HUDEP-2 (cell line): ENCODE measurements at regions not wholly inside any gene's neighbourhood (a gene's known extent, or its start where the extent isn't known, plus 50 kb on each side); places are given as distances from the start of the nearest gene placed in this dataset.

ENCODE experiments used
- DNase-seq, 76 experiments: peaks; one replicate each; lab custom pipeline; 2025; ENCODE audit not compliant: unreplicated experiment in 76 of 76; lab: John Stamatoyannopoulos, UW

GRCh38 chr22:44615602-44616180 is 86.3 kb upstream of the PRR5 start:
- DNase-seq, result no peak

DNA sequence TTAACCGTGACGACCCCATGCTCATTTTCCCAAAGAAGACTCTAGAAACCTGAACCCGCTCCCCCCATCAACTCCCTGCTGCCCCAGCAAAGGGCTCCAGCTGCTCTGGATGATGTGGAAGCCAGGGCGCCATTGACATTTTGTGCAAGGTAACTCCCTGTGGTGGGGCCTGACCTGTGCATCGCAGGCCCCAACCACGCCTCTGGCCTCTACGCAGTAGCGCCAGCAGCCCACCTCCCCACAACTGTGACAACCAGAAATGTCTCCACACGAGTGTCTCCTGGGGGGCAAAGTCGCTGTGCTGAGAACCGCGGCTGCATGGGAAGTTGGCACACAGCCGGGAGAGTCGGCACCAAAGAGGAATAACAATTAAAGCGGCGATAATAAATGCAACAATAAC is 86.9 kb upstream of the PRR5 start:
- DNase-seq, result no peak

- no peak for DNase-seq
Measured at GRCh38 chr22:44613196-44613595, 88.8 kb upstream of the PRR5 start.

GRCh38 chr22:44611880-44612496 is 90.0 kb upstream of the PRR5 start:
- no peak for DNase-seq

GRCh38 chr22:44610071-44610470 is 91.9 kb upstream of the PRR5 start:
- DNase-seq, result no peak

GRCh38 chr22:44609400-44609988 is 92.5 kb upstream of the PRR5 start:
- DNase-seq, result no peak

- no peak for DNase-seq
Measured at GRCh38 chr22:44608597-44609399, 93.2 kb upstream of the PRR5 start.

DNA sequence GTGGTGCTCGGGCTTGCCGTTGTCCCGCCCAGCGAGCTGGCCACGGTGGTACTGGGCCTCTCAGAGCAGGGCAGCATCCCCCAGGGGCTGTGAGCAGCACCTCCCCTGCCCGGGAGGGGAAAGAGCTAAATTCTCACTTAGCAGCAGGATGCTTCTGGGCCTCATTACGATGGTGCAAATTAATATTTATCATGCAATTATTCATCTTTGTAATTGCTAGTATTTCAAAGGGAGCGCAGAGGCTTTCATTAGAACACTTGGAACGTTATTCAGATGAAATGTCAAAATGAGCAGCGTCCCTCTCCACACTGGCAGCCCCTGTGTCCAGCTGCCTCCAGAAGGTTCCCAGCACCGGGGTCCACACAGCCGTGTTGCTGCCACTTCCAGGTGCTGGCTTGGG is 95.9 kb upstream of the PRR5 start:
- DNase-seq, result no peak

DNA sequence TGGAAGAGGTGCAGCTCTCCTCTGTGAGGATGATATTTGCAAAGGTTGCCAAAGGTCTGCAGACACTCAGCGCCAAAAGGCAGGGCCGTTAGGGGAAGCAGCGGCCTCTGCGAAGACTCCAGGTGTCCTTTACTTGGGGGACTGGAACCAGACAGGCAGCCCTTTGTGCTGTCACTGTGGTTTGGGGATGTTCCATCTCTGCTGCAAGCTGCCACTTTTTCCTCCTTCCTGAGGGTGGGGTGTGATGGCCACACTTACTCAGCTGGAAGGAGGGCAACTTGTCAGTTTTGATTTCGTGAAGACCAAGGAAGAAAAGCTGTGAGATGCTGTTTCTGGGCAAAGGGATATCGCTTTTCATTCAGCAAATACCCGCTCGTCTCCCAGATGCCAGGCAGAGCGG is 96.5 kb upstream of the PRR5 start:
- no peak for DNase-seq

DNA sequence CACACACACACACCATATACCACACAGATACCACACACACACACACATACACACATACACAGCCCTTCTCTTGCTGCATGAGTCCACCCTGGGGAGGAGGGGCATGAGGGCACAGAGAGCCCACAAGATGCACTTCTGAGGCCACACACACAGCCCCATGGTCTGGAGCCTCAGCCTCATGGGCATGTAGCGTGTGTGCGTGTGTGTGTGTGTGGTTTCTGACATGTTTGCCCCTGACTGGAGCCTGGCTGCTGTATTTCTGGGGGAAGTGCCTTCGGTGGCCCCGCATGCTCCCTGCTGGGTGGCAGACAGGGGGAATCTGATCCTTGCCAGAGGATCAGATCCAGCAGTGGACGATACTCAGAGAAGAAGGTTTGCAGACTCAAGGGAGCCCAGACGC is 97.0 kb upstream of the PRR5 start:
- no peak for DNase-seq

GRCh38 chr22:44604455-44604854 is 97.5 kb upstream of the PRR5 start:
- DNase-seq, result no peak

GRCh38 chr22:44603767-44604166 is 98.2 kb upstream of the PRR5 start:
- no peak for DNase-seq

DNA sequence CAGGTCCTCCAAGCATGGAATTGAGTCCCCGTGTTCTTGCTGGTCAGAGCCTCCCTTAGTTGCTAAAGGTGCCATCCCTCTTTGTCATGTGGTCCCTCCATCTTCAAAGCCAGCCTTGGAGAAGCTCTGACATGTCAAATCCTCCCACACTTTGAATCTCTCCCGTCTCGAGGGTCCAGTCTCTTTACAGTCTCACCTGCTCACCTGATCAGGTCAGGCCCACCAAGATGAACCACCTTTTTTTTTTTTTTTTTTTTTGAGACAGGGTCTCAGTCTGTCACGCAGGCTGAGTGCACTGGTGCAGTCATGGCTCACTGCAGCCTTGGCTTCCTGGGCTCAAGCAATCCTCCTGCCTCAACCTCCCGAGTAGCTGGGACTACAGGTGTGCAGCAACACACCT is 100.3 kb upstream of the PRR5 start:
- no peak for DNase-seq

DNA sequence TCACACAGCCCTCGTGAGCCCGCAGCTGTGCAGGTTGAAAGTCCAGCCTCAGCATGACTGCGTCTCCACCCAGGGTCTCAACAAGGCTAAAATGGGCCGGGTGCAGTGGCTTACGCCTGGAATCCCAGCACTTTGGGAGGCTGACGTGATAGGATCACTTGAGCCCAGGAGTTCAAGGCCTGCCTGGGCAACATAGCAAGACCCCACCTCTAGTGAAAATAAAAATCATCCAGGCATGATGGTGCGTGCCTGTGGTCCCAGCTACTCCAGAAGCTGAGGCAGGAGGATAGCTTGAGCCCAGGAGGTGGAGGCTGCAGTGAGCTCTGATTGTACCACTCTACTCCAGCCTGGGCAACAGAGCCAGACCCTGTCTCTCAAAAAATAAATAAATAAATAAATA is 100.8 kb upstream of the PRR5 start:
- no peak for DNase-seq

GRCh38 chr22:44600207-44600785 is 101.7 kb upstream of the PRR5 start:
- DNase-seq, result no peak

DNA sequence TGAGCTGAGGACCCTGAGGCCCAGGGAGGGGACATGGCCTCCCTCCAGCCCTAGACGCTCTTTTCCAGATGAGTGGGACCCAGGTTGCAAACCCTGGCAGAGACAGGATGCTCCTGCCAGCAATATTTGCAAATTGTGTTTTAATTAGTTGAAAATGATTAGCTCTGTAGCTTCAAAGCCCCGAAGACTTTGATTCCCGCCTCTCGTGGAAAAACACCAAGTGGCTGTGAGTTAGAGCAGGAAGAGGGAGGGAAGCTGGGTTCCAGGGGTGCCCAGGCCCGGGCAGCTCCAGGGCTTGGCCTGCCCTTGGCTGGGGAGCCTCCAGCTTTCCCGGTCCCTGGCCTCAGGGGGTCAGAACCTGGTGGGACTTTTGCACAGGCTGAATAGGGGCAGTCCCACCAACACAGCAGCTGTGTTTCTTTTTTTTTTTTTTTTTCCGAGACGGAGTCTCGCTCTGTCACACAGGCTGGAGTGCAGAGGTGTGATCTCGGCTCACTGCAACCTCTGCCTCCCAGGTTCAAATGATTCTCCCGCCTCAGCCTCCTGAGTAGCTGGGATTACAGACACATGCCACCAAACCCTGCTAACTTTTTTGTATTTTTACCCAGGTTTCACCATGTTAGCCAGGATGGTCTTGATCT is 101.6 kb upstream of the RTL6 start:
- DNase-seq, result no peak

DNA sequence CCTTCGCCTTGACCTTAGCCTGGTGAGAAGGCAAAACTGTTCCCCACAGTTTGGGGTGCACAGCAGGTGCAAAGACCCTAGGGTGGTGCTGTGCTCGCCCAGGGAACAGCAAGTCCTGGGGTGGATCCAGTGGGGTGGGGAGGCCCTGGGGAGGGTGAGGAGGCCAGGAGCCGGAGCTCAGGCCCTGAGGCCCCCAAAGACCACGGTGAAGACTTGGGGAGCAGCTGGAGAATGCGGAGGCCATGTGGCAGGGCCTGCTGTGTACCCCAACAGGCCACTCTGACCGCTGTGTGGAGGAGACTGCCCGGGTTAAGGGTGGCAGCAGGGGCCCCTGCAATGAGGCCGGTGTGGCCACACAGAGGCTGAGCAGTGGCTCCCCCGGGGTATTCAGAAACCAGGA is 101.1 kb upstream of the RTL6 start:
- DNase-seq, result no peak

- DNase-seq, result no peak
Measured at GRCh38 chr22:44597616-44598015, 99.6 kb upstream of the RTL6 start.

DNA sequence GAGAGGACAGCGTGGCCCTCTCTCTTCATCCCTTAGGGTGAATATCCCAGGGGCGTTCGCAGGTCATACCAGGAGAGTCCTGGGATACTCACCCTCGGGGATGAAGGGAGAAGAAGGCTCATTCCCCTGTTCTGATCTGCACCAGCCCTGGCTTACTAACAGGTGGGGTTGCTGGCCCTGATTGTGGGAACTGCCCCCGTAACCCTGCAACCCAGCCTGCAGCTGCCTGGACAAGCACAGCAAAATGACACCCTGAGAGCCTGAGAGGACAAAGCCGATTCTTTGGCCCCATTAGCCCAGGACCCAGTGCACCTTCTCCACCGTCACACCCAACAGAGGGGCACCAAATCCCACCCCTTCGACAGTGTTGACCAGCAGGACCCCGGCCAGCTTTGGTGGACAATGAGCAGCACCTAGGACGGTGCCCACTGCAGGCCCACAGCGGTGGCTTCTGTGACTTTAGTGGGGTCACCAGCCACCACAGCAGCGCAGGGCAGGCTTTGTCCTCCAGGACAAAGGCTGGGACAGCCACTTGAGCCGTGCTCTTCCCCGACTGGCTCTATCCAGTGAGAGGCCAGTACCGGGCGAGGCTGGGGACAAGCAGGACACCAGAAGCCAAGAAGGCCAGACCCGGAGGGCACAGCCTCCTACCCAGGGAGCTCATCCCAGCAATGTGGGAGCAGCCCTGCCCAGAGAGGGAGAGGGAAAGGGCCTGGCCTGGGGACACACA is 98.5 kb upstream of the RTL6 start:
- no peak for DNase-seq

DNA sequence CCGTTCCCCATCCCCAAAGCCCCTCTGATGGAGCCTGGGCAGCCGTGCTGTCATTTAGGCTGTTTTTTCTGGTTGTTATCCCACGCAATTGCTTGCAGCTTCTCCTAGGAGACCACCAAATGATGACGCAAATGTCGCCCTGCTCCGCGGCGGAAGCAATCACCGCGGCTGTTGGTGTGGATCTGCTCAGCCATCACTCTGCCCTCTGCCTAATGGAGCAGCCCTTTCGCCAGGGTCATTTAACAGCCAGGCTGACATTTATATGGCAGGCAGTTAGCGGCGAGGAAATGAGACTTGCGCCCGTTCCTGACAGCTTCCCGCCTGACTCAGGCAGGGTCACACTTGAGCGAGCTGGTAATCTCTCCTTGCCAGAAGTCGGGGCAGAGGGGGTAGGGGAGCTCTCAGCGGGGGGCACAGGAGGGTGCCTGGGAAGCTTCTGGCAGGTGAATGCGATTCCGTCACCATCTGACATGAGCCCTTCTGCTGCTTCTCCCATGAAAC is 97.9 kb upstream of the RTL6 start:
- DNase-seq, result no peak
